ENCODE measurements at regions not wholly inside any gene's neighbourhood (a gene's known extent, or its start where the extent isn't known, plus 50 kb on each side); places are given as distances from the start of the nearest gene placed in this dataset.
"Not testable (repeated sequence)": the region's sequence is repeated elsewhere in the genome, so short reads cannot be mapped to it uniquely, and the experiment has no call there.

- no peaks in the 10 kb centered on the region for H3K9me3 ChIP-seq
- peaks cover 5% of the 10 kb centered on the region for H3K4me1 ChIP-seq (replicated peaks)
- no peak overlapping the region for H3K4me3 ChIP-seq
- H3K36me3 ChIP-seq: no peaks in the 10 kb centered on the region
- peak overlapping the region in 1 of 2 donors; percentile 16 for H3K27ac ChIP-seq
- WGBS: 84% methylated on average over 5 of the region's 5 CpGs
- no peak for TF ChIP-seq POLR2A (IDR thresholded peaks at IDR 0.05)
- TF ChIP-seq CTCF (IDR thresholded peaks at IDR 0.05): no peak
- no peak for TF ChIP-seq POLR2AphosphoS5 (IDR thresholded peaks at IDR 0.05)
- no peak for DNase-seq (ENCODE audit: low spot score)
- no peaks in the 10 kb centered on the region for H3K27me3 ChIP-seq (replicated peaks; ENCODE audit: insufficient read depth)
- intact Hi-C loops (cut with DNase I): loop anchor here (1.0 to 5.0 kb wide), 2 partner anchors 35 to 48 kb away; no protein-coding TSS in a partner anchor
Measured at GRCh38 chr15:99487337-99487730, 78.5 kb upstream of the MEF2A start.

- no peak overlapping the region for H3K27ac ChIP-seq
- no peak for DNase-seq (ENCODE audit: low spot score)
- TF ChIP-seq POLR2A (IDR thresholded peaks at IDR 0.05): no peak
- no peak for TF ChIP-seq CTCF (IDR thresholded peaks at IDR 0.05)
- TF ChIP-seq POLR2AphosphoS5 (IDR thresholded peaks at IDR 0.05): no peak
- no peaks in the 10 kb centered on the region for H3K9me3 ChIP-seq
- no peaks in the 10 kb centered on the region for H3K36me3 ChIP-seq
- intact Hi-C loops (cut with DNase I): no loop called here
- H3K27me3 ChIP-seq (replicated peaks; ENCODE audit: insufficient read depth): no peaks in the 10 kb centered on the region
- H3K4me1 ChIP-seq (replicated peaks): no peaks in the 10 kb centered on the region
- 99% methylated on average over 6 of the region's 6 CpGs for WGBS
- no peak overlapping the region for H3K4me3 ChIP-seq
Measured at GRCh38 chr15:99492275-99492674, 73.5 kb upstream of the MEF2A start.

- Histone ChIP-seq H3K36me3 (no peaks in the 10 kb centered on the region), H3K4me3 (no peak overlapping the region), H3K27ac (no peak overlapping the region), H3K4me1 (replicated peaks) (no peaks in the 10 kb centered on the region), H3K27me3 (replicated peaks; ENCODE audit: insufficient read depth) (no peaks in the 10 kb centered on the region), H3K9me3 (no peaks in the 10 kb centered on the region)
- intact Hi-C loops (cut with DNase I): no loop called here
- TF ChIP-seq CTCF (IDR thresholded peaks at IDR 0.05) (no peak), POLR2A (IDR thresholded peaks at IDR 0.05) (no peak), POLR2AphosphoS5 (IDR thresholded peaks at IDR 0.05) (no peak)
- DNase-seq (ENCODE audit: low spot score): no peak
- WGBS: 96% methylated on average over 10 of the region's 10 CpGs
Measured at GRCh38 chr15:99492716-99493115, 73.1 kb upstream of the MEF2A start.

- no peaks in the 10 kb centered on the region for H3K4me1 ChIP-seq (replicated peaks)
- no peaks in the 10 kb centered on the region for H3K9me3 ChIP-seq
- no peak overlapping the region for H3K4me3 ChIP-seq
- no peaks in the 10 kb centered on the region for H3K27me3 ChIP-seq (replicated peaks; ENCODE audit: insufficient read depth)
- no peaks in the 10 kb centered on the region for H3K36me3 ChIP-seq
- 94% methylated on average over 11 of the region's 11 CpGs for whole genome bisulfite sequencing
- no peak for DNase-seq (ENCODE audit: low spot score)
- TF ChIP-seq POLR2A (IDR thresholded peaks at IDR 0.05) (no peak), POLR2AphosphoS5 (IDR thresholded peaks at IDR 0.05) (no peak), CTCF (IDR thresholded peaks at IDR 0.05) (no peak)
- intact Hi-C loops (cut with DNase I): no loop called here
- no peak overlapping the region for H3K27ac ChIP-seq
Measured at GRCh38 chr15:99493461-99493860, 72.3 kb upstream of the MEF2A start.

- H3K27me3 ChIP-seq (replicated peaks; ENCODE audit: insufficient read depth); H3K9me3 ChIP-seq; intact Hi-C loops (cut with DNase I); H3K36me3 ChIP-seq; H3K27ac ChIP-seq; H3K4me3 ChIP-seq; DNase-seq (ENCODE audit: low spot score); H3K4me1 ChIP-seq (replicated peaks): not testable (repeated sequence)
- 92% methylated on average over 32 of the region's 40 CpGs for WGBS
Measured at GRCh38 chr15:99494536-99495233, 71.1 kb upstream of the MEF2A start.
